BLaER1 treated with 17β-estradiol and CSF1 and Interleukin-3, amounts not matched to agents 10 nM and 100 nM (cell line): ENCODE measurements at regions not wholly inside any gene's neighbourhood (a gene's known extent, or its start where the extent isn't known, plus 50 kb on each side); places are given as distances from the start of the nearest gene placed in this dataset.

Source experiments
- H3K27ac ChIP-seq, 11 experiments: shearing (Covaris generic); formaldehyde crosslinking; 2 replicates each; pipeline ENCODE4 v1.8.1; 2022
- H3K27me3 ChIP-seq, 11 experiments: shearing (Covaris generic); formaldehyde crosslinking; 2 replicates each; pipeline ENCODE4 v1.8.1; 2022
- H3K36me3 ChIP-seq, 11 experiments: shearing (Covaris generic); formaldehyde crosslinking; 2 replicates each; pipeline ENCODE4 v1.8.1; 2022
- H3K4me1 ChIP-seq, 10 experiments: shearing (Covaris generic); formaldehyde crosslinking; 2 replicates each; pipeline ENCODE4 v1.8.1; 2022
- H3K4me2 ChIP-seq, 11 experiments: shearing (Covaris generic); formaldehyde crosslinking; 2 replicates each; pipeline ENCODE4 v1.8.1; 2022
- H3K4me3 ChIP-seq, 10 experiments: shearing (Covaris generic); formaldehyde crosslinking; 2 replicates each; pipeline ENCODE4 v1.8.1; 2022
- H3K9ac ChIP-seq, 11 experiments: shearing (Covaris generic); formaldehyde crosslinking; 2 replicates each; pipeline ENCODE4 v1.8.1; 2022
- H3K9me3 ChIP-seq, 11 experiments: shearing (Covaris generic); formaldehyde crosslinking; replicated peaks in 1 of 11; 2 replicates each; pipeline ENCODE4 v1.8.1; 2022
- H4K20me1 ChIP-seq, 11 experiments: shearing (Covaris generic); formaldehyde crosslinking; 2 replicates each; pipeline ENCODE4 v1.8.1; 2022
- Cebpa-rat ChIP-seq, 11 experiments: shearing (Covaris generic); IDR thresholded peaks; 2 replicates each; pipeline ENCODE4 v1.8.1; 2022

DNA sequence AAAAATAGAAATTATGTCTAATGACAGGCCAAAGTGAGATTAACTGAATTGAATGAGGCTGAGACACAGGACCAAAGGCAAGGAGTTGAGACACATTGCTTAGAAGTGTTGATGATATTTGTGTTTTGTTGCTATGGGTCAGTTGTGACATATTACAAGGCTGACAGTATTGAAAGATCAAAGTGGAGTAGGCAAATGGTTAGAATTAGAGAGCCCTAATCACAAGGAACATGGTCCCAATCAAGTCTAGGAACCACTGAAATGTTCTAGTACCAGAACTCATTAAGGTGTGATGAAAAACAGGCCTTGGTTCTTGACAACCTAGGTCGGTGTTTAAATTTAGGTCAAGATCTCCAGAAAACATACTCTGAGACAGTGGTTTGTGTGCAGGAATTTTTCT lies 896.3 kb upstream of the HS3ST1 start:
- Histone ChIP-seq H3K4me3 (no peak overlapping the region), H3K4me1 (no peaks in the 10 kb centered on the region), H3K9me3 (no peaks in the 10 kb centered on the region), H3K27me3 (no peaks in the 10 kb centered on the region), H3K27ac (no peak overlapping the region), H3K9ac (no peak overlapping the region), H4K20me1 (no peaks in the 10 kb centered on the region), H3K4me2 (no peak overlapping the region), H3K36me3 (no peaks in the 10 kb centered on the region)
- no peak for TF ChIP-seq Cebpa-rat (IDR thresholded peaks at IDR 0.05)

- no peak overlapping the region for H3K4me2 ChIP-seq
- H4K20me1 ChIP-seq = no peaks in the 10 kb centered on the region
- no peaks in the 10 kb centered on the region for H3K9me3 ChIP-seq
- H3K27me3 ChIP-seq = no peaks in the 10 kb centered on the region
- no peak overlapping the region for H3K9ac ChIP-seq
- H3K4me1 ChIP-seq = no peaks in the 10 kb centered on the region
- no peak for TF ChIP-seq Cebpa-rat (IDR thresholded peaks at IDR 0.05)
- H3K4me3 ChIP-seq = no peak overlapping the region
- no peaks in the 10 kb centered on the region for H3K36me3 ChIP-seq
- H3K27ac ChIP-seq = no peak overlapping the region
These were observed 891.1 kb upstream of the HS3ST1 start for GRCh38 chr4:12319765-12320164.

- no peaks in the 10 kb centered on the region for H3K9me3 ChIP-seq
These were observed 876.2 kb upstream of the HS3ST1 start for GRCh38 chr4:12304905-12305304.

DNA sequence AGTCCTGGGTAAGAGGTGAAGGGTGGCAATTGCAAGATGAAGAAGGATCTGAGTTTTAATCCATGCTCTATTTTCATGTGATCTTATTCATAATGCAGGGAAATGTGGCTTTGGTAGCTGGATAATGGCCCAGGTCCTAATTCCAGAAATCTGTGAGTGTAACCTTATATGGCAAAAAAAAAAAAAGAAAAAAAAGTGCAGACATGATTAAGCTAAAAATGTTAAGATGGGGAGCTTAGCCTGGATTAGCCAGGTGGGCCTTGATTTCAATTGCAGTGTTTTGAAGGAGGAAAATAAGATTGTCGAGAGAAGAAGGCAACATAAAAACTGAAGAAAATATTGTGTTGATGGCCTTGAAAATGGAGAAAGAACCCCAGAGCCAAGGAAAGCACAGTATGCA lies 867.7 kb upstream of the HS3ST1 start:
- no peak overlapping the region for H3K9ac ChIP-seq
- no peaks in the 10 kb centered on the region for H3K9me3 ChIP-seq
- no peaks in the 10 kb centered on the region for H3K27me3 ChIP-seq
- H3K4me1 ChIP-seq = 0 out of 20 replicates have a peak, but pooled peaks cover 0 to 3% (median 0%) of the 10 kb centered on the region in 10 experiments
- H3K36me3 ChIP-seq = no peaks in the 10 kb centered on the region
- H4K20me1 ChIP-seq = no peaks in the 10 kb centered on the region
- no peak overlapping the region for H3K4me3 ChIP-seq
- H3K4me2 ChIP-seq = no peak overlapping the region
- H3K27ac ChIP-seq = no peak overlapping the region
- TF ChIP-seq Cebpa-rat (IDR thresholded peaks at IDR 0.05) = no peak

More at GRCh38 chr4:12304905-12305304, 876.2 kb upstream of the HS3ST1 start:
- Histone ChIP-seq H4K20me1 (no peaks in the 10 kb centered on the region), H3K9ac (no peak overlapping the region), H3K4me2 (no peak overlapping the region), H3K4me3 (no peak overlapping the region), H3K36me3 (no peaks in the 10 kb centered on the region), H3K4me1 (no peaks in the 10 kb centered on the region), H3K27me3 (no peaks in the 10 kb centered on the region), H3K27ac (no peak overlapping the region)
- no peak for TF ChIP-seq Cebpa-rat (IDR thresholded peaks at IDR 0.05)

GRCh38 chr4:12293906-12294525 lies 865.3 kb upstream of the HS3ST1 start:
- TF ChIP-seq Cebpa-rat (IDR thresholded peaks at IDR 0.05) = no peak

DNA sequence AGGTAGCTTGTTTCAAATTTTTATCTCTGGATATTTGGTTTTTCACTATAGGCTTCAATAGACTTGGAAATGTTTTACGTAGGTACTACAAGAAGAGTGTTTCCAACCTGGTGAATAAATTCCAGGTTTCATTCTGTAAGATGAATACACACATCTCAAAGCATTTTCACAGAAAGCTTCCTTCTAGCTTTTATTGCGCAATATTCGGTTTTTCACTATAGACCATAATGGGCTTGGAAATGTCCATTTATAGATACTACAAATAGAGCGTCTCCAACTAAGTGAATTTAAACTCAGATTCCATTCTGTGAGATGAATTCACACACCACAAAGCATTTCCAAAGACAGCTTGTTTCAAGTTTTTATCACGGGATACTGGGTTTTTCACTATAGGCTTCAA lies 857.7 kb upstream of the HS3ST1 start:
- Histone ChIP-seq H3K9me3 (no peaks in the 10 kb centered on the region), H3K4me1 (no peaks in the 10 kb centered on the region), H3K9ac (no peak overlapping the region), H3K27me3 (no peaks in the 10 kb centered on the region), H3K4me3 (no peak overlapping the region), H3K4me2 (no peak overlapping the region), H3K27ac (no peak overlapping the region), H4K20me1 (no peaks in the 10 kb centered on the region), H3K36me3 (no peaks in the 10 kb centered on the region)
- TF ChIP-seq Cebpa-rat (IDR thresholded peaks at IDR 0.05) = peak in 7 of 11 experiments; percentile 66 to 98 (median 88); a peak in 11 of 22 replicates

More at GRCh38 chr4:12293906-12294525, 865.3 kb upstream of the HS3ST1 start:
- H3K9me3 ChIP-seq = no peaks in the 10 kb centered on the region
- no peak overlapping the region for H3K27ac ChIP-seq
- H3K4me2 ChIP-seq = no peak overlapping the region
- H4K20me1 ChIP-seq = no peaks in the 10 kb centered on the region
- H3K4me3 ChIP-seq = no peak overlapping the region
- no peaks in the 10 kb centered on the region for H3K36me3 ChIP-seq
- no peak overlapping the region for H3K9ac ChIP-seq
- H3K4me1 ChIP-seq = 0 out of 20 replicates have a peak, but pooled peaks cover 0 to 3% (median 0%) of the 10 kb centered on the region in 10 experiments
- H3K27me3 ChIP-seq = no peaks in the 10 kb centered on the region

GRCh38 chr4:12270546-12270945 lies 841.9 kb upstream of the HS3ST1 start:
- Histone ChIP-seq H4K20me1 (no peaks in the 10 kb centered on the region), H3K4me2 (no peak overlapping the region), H3K9me3 (no peaks in the 10 kb centered on the region), H3K4me3 (no peak overlapping the region), H3K9ac (no peak overlapping the region), H3K27ac (no peak overlapping the region), H3K4me1 (no peaks in the 10 kb centered on the region), H3K36me3 (no peaks in the 10 kb centered on the region), H3K27me3 (no peaks in the 10 kb centered on the region)
- TF ChIP-seq Cebpa-rat (IDR thresholded peaks at IDR 0.05) = no peak

DNA sequence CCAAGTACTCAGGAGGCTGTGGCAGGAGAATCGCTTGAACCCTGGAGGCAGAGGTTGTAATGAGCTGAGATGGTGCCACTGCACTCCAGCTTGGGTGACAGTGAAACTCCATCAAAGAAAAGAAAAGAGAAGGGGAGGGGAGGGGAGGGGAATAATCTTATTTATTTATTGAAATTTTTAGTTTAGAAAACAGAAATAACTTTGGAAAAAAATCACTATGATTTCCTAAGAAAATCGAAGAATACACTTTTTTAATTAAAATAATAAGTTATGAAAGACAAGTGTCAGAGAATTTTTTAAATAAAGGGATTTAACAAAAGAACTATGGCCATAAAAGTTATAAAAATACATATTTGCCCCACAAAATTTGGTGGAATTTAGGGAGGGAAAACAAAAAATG lies 836.9 kb upstream of the HS3ST1 start:
- no peaks in the 10 kb centered on the region for H3K36me3 ChIP-seq
- H3K9me3 ChIP-seq = no peaks in the 10 kb centered on the region
- no peak for TF ChIP-seq Cebpa-rat (IDR thresholded peaks at IDR 0.05)
- no peaks in the 10 kb centered on the region for H3K27me3 ChIP-seq
- H3K27ac ChIP-seq = no peak overlapping the region
- no peaks in the 10 kb centered on the region for H3K4me1 ChIP-seq
- no peak overlapping the region for H3K9ac ChIP-seq
- H4K20me1 ChIP-seq = no peaks in the 10 kb centered on the region
- H3K4me3 ChIP-seq = no peak overlapping the region
- H3K4me2 ChIP-seq = no peak overlapping the region

GRCh38 chr4:12260453-12260852 lies 831.8 kb upstream of the HS3ST1 start:
- Histone ChIP-seq H3K9me3 (no peaks in the 10 kb centered on the region; a peak in 1 of 22 replicates), H3K27me3 (no peaks in the 10 kb centered on the region), H3K4me2 (no peak overlapping the region), H3K36me3 (no peaks in the 10 kb centered on the region), H3K9ac (no peak overlapping the region), H3K4me3 (no peak overlapping the region), H3K27ac (no peak overlapping the region), H4K20me1 (no peaks in the 10 kb centered on the region), H3K4me1 (no peaks in the 10 kb centered on the region)
- TF ChIP-seq Cebpa-rat (IDR thresholded peaks at IDR 0.05) = no peak

DNA sequence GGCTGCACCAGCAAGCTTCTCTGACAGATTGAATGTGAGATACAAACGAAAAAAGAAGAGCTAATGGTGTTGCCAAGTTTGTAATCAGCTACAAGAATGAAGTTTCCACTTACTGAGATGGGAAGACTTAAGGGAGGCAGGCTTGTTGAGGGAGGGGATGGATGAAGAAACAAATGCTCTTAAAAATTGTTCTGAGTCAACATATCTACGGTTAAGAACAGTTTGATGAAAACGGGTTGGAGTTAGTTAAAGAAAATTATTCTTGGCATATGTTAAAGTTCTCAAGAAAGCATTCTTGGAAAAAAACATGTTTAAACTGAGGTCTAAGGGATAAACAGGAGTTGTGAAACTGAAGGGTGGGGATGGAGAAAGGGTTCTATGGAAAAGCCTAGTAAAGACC lies 816.3 kb upstream of the HS3ST1 start:
- Histone ChIP-seq H3K9me3 (no peaks in the 10 kb centered on the region), H3K27me3 (no peaks in the 10 kb centered on the region), H3K27ac (no peak overlapping the region), H3K4me2 (no peak overlapping the region), H4K20me1 (no peaks in the 10 kb centered on the region), H3K4me1 (no peaks in the 10 kb centered on the region), H3K9ac (no peak overlapping the region), H3K36me3 (no peaks in the 10 kb centered on the region), H3K4me3 (no peak overlapping the region)
- TF ChIP-seq Cebpa-rat (IDR thresholded peaks at IDR 0.05) = no peak
